Epidermal melanocyte (primary cell): ENCODE measurements at regions not wholly inside any gene's neighbourhood (a gene's known extent, or its start where the extent isn't known, plus 50 kb on each side); places are given as distances from the start of the nearest gene placed in this dataset.

Experiments used
- DNase-seq: peaks from one replicate; pipeline ENCODE4 v3.0.0; 2011; ENCODE audit warnings: low spot score; ENCODE audit not compliant: insufficient read length

DNA sequence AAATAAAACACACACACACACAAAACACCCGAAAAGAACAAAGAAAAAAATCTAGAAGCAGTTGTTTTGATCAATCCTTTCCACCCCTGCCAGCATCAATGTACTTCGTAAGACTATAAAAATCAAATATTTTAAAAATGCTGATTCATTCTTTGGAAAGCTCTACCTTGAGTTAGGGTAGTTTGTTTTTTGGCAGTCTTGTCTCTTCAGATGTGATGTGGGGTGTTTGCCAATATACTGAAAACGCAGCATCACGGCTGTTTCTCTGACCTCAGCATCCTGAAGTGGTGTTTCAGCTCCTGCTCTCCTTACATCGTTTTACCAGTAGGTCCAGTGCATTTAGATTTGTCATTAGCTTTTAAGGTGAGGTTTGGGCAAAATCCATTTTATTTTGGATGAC lies 526.0 kb downstream of the UTRN start:
- DNase-seq: no peak

DNA sequence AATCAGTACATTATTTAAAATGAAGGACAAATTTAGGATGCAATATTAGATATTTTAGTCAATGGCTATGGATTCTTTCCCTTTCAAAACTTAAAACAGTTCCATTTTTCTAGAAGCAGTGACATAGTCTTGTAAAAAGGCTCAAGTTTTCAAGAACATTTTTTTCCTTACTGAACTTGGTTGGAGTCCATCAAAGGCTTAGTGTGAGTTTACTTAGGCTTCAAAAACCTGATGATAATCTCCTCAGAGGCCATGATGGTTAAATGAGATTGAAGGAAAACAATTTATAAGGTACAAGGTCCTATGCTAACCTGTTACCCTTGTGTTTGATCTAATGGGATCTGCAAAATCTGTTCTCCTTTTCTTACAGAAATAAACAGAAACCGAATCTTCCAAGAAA lies 531.8 kb downstream of the UTRN start:
- DNase-seq: no peak

DNA sequence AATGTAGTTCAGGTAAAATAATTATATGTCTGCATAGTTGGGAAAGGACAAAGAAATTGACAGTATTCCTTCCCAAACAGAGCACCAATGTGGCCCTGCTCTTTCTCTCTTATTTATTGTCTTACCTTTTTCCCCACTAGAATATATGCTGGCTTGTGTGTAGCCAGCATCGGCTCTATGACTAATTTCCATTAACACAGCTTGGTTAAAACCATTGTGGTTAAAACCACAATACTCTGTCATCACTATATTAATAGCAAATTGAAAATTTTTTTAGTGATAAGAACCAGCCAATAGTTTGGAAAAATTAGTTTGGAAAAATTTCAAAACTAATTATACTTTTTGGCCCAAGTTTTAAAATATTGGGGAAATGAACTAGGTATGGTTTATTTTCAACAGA lies 535.1 kb downstream of the UTRN start:
- no peak for DNase-seq

DNA sequence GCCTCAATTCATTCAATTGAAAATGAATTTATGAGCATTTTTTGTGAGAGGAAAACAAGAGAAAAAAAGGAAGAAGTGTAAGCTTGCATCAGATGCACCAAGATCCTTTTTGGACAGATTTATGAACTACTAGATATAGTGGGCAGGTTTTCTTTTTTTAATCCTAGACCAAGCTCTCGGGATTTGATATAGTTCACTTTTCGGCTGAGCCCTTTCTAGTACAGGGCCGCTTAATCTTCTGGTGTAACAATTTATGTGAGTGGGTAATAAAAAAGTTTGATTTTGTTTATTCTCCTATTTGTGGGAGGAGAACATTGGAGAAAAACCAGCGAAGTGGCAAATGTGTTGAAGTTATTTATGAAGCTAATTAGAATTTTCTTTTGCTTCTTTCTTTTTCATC lies 538.0 kb downstream of the UTRN start:
- no peak for DNase-seq

DNA sequence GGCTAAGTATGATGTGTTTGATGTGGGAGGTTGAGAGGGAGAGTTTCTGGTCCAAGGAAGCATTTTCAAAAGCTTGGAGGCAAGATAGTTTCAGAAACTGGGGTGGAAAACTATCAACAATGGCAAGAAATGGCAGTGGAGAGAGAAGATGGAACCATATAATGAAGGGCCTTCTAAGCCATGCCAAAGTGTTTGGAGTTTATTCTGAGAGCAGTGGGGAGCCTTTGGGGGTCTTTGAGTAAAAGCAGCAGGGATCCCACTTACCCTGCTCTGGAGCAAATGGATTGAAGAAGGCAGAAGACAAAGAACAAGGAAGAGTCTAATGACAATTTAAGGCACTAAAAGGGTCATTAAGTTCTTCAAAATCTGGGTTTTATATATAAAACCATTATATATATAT lies 538.9 kb downstream of the UTRN start:
- DNase-seq: no peak

DNA sequence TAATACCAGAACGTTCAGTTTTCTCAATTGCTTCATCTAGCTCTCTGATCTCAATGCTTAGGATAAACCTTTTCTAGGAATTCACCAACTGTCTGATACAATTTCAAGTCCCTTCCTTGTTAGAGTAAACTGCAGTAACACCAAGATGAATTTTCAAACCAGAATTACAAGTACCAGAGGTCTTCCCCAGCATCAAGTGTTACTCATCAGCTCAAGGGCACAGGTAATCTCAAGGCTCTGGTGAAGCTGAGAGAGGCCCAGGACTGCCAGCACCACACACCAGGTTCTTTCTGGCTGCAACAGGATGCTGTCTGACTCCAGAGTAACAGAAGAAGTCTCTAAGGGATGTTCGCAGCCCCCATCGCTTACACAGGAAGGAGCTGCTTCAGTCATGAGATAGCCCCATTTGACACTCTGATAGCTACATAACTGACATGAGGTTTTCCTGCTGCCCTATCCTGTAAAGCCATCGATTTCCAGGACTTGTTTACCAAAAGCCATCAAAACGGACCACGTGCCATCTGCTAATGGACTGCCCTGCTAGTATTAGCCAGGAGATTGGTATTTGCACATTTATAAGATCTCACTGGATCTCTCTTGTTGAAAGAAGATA lies 549.4 kb downstream of the UTRN start:
- no peak for DNase-seq

DNA sequence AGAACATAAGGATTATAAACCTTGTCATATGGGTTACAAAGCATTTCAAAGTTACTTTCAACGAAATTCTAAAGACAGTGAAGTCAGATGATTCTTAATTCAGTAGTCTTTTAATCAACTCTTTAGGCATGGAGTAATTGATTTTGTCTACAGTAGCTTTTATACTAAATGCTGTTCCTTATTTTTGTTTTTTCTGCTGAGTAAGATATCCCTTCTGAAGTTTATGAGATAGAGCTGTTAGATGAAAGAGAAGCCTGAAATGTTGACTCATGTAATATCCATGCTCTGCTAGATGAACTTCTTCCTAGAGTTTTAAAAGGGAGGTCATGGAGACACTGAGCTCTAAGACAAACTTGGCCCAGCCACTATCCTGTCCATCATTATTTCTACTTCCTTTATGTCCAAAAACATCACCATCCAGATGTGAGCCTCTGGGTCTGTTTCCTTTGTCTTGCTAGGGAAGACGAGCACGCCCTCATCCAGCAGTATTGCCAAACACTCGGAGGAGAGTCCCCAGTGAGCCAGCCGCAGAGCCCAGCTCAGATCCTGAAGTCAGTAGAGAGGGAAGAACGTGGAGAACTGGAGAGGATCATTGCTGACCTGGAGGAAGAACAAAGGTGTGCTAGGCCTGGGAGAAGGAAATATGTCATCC lies 550.3 kb downstream of the UTRN start:
- DNase-seq: no peak

DNA sequence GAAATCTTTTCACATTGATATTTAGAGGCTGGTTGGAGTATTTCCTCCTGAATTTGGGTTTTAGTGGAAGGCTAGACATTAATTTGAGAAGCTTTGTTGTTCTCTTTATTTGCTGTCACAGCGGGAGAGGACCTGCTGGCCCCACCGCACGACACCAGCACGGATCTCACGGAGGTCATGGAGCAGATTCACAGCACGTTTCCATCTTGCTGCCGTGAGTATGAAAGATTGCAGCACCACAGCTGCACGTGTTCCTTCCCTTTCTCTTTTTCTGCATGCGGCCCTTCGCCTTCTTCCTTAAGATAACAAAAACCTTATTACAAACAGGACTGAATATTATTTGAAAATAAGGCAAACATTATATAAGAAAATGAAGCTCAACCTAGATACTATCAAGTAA lies 555.5 kb downstream of the UTRN start:
- DNase-seq: no peak

DNA sequence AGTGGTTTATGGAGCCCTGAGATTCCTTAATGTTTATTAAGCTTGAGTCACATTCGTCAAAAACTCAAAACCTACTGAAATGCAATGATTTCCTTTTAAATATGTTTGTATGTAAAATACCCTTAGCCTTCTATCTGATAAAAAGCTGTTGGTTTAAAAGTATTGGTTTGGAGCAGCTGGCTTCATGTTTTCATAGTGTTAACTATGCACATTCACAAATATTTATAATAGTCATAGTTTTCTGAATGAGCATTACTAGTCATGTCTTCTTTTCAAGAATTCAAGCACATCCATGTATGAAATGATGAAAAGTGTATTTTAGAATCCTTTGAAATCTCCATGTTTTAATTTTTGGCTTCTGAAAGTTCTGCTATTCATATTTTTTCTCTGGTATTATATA lies 558.6 kb downstream of the UTRN start:
- DNase-seq: no peak

DNA sequence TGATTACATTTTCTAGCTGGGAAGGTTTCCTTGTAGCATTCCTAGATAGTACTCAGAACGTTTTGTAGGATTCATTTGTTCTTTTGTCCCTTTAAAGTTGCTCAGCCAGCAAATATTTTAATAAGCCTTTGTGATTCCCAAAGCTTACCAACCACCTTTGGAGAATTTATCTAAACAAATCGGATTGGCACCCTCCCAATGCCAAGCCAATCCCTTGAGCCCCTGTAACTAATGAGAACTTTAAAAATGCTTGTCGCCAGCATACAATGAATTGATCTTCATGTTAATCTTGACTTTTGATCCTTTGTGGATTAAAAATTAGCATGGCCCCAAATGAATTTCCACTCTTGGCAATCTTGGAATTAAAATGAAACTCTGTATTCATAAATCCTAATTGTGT lies 559.5 kb downstream of the UTRN start:
- no peak for DNase-seq

DNA sequence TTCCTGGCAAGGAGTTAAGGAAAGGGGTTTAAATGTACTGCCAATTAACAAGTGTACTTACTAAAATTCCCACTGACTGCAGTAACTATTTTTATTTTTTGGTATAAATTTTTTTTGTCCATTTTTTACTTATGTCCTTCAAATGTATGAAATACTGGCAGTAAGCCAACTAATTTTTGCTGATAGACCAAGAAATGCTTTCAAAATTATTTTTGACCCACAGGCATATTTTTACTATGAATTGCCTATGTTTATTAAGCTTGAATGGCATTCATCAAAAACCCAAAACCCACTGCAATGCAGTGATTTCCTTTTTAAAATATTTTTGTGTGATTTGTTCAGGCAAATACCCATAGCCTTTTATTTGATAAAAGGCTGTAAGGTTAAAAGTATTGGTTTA lies 560.1 kb downstream of the UTRN start:
- DNase-seq: no peak

DNA sequence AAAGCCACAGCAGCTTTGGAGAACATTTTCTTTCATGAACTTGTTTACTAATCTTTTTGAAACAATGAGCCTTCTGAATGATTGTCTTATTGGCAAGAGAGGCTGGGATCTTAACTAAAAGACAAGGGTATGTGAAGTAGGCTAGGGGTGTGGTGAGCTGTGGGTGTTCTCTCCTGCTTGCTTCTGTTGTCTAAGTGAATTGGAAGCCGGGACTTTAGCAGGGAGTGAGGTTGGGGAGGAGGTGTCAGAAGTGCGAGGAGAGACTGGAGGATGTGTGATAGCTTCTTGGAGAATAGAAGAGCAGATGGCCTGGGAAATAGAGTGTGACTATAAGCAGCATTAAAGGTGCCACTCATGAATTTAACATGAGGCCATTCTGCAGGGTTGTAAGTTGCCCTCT lies 562.8 kb downstream of the UTRN start:
- DNase-seq: no peak

DNA sequence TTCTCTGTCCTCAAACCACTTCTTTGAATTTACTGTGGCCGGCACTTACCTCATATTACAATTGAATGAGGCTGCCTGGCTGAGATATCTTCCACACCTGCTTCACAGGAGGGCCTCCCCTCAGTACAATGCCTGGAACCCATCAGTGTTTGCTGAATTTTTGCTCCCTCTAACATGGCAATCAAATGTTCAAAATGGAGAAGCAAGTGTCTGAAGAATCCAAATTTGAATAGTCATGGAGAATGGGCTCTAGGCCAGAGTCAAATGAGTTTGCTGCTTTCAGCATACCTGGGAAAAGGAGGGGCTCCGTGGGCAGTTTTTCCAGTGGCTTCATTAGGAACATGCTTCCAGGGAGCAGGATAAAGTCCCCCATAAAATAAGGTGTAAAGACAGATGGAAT lies 564.8 kb downstream of the UTRN start:
- no peak for DNase-seq

DNA sequence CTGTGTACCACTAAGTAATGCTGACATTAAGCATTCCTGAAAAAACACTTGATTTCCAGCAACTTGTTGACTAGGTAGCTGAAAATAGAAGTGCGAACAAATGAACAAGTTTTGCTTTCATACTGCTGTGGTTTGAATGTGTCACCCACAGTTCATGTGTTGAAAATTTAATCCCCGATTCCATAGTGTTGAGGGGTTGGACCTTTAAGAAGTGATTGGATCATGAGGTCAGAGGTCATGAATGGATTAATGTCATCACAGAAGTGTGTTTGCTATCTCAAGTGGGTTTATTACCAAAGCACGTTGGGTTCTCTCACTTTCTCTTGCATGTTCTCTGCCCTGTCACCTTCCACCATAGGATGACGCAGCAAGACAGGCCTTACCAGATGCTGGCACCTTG lies 568.5 kb downstream of the UTRN start:
- DNase-seq: no peak

DNA sequence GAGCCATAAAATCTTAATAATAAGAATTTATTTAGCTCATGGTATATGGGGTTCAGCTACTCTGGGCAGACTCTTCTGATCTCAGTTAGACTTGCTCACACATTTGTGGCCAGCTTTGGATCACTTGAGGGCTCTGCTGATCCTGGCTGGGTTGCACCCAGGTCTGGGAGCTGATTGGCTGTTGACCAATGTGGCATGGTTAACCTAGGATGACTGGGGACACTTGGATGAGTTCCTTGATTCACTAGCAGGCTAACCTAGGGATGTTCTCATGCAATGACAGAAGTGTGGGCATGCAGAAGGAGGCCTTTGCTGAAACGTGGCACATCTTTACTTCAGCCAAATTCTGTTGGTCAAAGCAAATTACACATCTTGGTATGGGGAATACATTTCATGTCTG lies 569.5 kb downstream of the UTRN start:
- DNase-seq: no peak

DNA sequence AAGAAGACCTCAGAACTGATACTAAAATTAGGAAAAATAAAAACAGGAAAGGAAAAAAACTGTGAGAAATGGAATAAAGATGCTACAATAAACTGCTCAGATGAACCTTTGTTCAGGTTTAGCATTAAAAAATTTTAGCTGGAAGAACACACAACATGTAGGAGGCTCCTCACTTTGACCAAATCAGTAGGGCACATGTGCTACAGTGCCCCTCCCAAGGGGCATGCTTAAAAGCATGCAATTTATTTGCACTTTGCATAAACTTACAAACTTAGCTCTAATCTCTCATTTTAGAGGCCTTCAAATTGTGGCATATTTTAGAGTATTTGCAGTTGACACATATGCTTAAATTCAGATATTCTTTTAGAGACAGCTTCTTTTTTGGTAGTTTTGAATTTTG lies 570.2 kb downstream of the UTRN start:
- no peak for DNase-seq

DNA sequence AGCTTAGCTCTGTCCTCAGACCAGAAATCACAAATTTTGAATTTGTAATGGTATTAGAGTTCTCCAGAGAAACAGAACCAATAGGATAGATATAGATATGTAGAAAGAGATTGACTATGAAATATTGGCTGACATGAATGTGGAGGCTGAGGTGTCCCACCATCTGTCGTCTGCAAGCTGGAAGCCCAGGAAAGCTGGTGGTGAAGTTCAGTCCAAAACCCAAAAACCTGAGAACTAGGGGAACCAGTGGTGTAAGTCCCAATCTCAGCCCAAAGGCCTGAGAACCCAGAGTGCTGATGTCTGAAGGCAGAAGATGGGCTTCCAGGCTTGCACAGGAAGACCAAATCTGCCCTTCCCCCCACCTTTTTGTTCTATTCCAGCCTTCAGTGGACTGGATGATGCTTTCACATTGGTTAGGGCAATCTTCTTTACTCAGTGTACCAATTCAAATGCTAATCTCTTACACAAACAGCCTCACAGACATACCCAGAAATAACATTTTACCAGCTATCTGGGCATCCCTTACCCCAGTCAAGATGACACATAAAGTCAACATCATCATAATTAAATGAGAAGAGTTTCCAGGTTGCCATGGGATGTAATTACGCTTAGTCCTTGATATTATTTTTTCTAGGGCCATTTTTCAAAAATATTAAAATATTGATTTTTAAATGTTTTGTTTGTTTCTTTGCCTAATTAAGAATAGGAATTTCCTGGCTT lies 570.8 kb downstream of the UTRN start:
- no peak for DNase-seq

DNA sequence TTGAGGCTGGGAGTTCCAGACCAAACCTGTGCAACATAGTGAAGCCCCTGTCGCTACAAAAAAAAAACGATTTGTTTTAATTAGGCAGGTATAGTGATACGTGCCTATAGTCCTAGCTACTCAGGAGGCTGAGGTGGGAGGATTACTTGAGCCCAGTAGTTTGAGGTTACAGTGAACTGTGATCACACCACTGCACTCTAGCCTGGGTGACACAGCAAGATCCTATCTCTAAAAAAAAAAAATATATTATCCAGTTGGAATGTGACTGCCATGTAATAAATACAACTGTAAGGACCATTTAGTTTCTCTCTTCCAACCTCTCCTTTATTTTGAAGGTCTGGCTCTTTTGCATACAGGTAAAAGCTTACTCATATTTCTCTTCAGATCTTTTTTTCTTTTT lies 571.5 kb downstream of the UTRN start:
- DNase-seq: no peak

DNA sequence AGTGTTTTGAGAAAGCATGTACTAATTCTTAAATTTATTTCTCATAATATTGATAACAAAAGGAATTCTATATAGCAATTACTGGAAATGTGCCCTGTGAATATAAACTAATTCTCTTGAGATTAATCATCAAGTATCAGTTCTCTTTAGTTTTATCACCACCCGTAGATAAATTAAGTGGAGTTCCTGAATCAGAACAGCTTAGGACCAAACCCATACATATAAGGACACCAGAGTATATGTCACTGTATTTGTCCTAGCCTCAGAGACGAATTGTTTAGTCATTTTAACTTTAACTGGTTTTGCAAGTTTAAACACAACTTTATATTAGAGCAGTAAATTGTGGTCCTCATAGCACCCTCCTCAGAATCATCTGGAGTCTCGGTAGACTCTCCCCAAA lies 572.0 kb downstream of the UTRN start:
- no peak for DNase-seq

DNA sequence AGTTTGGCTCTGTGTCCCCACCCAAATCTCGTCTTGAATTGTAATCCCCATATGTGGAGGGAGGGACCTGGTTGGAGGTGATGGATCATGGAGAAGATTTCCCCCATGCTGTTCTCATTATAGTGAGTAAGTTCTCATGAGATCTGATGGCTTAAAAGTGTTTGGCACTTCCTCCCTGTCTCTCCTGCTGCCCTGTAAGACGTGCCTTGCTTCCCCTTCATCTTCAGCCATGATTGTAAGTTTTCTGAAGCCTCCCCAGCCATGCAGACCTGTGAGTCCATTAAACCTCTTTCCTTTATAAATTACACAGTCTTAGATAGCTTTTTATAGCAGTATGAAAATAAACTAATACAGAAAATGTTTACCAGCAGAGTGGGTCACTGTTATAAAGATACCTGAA lies 577.6 kb downstream of the UTRN start:
- no peak for DNase-seq

DNA sequence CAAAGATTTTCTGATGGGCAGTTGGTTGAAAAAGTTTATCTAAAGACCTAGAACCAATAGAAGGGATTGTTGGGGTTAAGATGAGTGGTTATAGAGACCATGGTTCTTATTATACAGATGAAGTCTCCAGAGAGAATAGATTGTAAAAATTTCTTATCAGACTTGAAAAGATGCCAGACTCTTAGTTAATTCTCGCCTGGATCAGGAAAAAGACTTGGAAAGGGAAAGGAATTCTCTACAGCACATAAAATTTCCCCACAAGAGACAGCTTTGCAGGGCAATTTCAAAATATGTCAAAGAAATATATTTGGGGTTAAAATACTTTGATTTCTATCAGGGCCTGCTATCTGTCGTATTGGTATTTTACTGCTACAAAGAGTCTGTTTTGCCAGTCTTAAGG lies 582.6 kb downstream of the UTRN start:
- no peak for DNase-seq

DNA sequence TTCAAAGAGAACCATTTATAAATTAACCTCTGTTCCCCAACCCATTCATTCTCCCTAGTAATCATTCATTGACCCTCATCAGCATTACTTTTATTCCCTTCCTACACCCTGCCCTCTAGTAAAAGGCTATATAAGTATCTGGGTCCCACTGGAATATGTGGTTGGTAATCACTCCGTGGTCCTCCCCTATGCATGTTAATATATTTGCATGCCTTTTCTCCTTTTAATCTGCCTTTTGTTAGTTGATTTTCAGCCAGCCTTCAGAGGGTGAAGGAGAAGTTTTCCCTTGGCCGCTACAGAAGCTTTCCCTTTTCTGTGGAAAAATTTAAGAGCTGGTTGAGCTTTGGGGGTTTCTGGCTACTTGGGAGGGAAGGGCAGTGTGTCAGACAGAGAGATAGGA lies 585.6 kb downstream of the UTRN start:
- no peak for DNase-seq
